HepG2 (cell line): ENCODE measurements at regions not wholly inside any gene's neighbourhood (a gene's known extent, or its start where the extent isn't known, plus 50 kb on each side); places are given as distances from the start of the nearest gene placed in this dataset.

ENCODE experiments used
- ATAC-seq: fragments of 200-7000 bp; cut with Tn5 transposase; 3 replicates; pipeline ENCODE4 v1.9.1; 2020; ENCODE audit warnings: mild to moderate bottlenecking, moderate library complexity
- BruUV-seq: library from RNA; stranded (reverse); fragments of 400-500 nt; replicated peaks from 2 replicates; lab custom pipeline; 2021; lab: Mats Ljungman, UMichigan
- CTCF ChIA-PET: fragments of 300-600 bp; formaldehyde crosslinking; extraction: SDS; loops from one replicate; lab custom pipeline; 2021; ENCODE audit warnings: low total read pairs, inconsistent platforms, low intra/inter-chr PET ratio; lab: Yijun Ruan, JAX
- POLR2A ChIA-PET: fragments of 350-600 bp; sonication (Branson Sonifier 250); formaldehyde crosslinking; loops from one replicate; lab custom pipeline; 2020; ENCODE audit warnings: antibody characterized with exemption, inconsistent platforms; lab: Yijun Ruan, JAX
- DNase-seq: peaks from one replicate; pipeline ENCODE4 v3.0.0-alpha.2; 2015; ENCODE audit warnings: low spot score
- FAIRE-seq: peaks from 3 replicates; lab custom pipeline; 2011; peaks lifted over from hg19 to GRCh38; lab: Jason Lieb, UNC
- H2AFZ ChIP-seq: one replicate; pipeline ENCODE4 v1.6.1; 2011; ENCODE audit warnings: low read length, inconsistent platforms
- H3K27ac ChIP-seq: fragments of 300-600 bp; 3 replicates; pipeline ENCODE4 v1.8.0; 2011; ENCODE audit warnings: mixed run types, mild to moderate bottlenecking, mixed read lengths, low read length, inconsistent platforms; ENCODE audit not compliant: insufficient read depth; ENCODE audit errors: extremely low read length
- H3K27me3 ChIP-seq, 2 experiments: fragments of 200-600 bp in 1 of 2; 2 replicates in 1 of 2; 3 replicates in 1 of 2; pipeline versions ENCODE4 v1.6.0 to v1.8.0; 2011; ENCODE audit warnings: low read length in 2 of 2, mild to moderate bottlenecking in 2 of 2, moderate library complexity in 2 of 2, inconsistent platforms in 1 of 2; ENCODE audit not compliant: insufficient read depth in 2 of 2, control insufficient read depth in 1 of 2
- H3K36me3 ChIP-seq, 2 experiments: fragments of 200-600 bp in 1 of 2; replicated peaks in 1 of 2; 2 replicates in 1 of 2; 3 replicates in 1 of 2; pipeline versions ENCODE4 v1.5.1 to v1.8.0; 2011; ENCODE audit warnings: low read length in 2 of 2, inconsistent platforms in 1 of 2; ENCODE audit not compliant: insufficient read depth in 2 of 2, control insufficient read depth in 1 of 2
- H3K4me1 ChIP-seq: 2 replicates; pipeline ENCODE4 v1.5.1; 2012; ENCODE audit warnings: low read length, inconsistent platforms; ENCODE audit not compliant: insufficient read depth
- H3K4me2 ChIP-seq: 2 replicates; pipeline ENCODE4 v1.6.0; 2011; ENCODE audit warnings: low read depth, low read length, inconsistent platforms
- H3K4me3 ChIP-seq, 3 experiments: fragments of 200-600 bp in 1 of 3; sonication (generic), shearing (Covaris generic) in 1 of 3; replicated peaks in 1 of 3; 2 replicates each; pipeline ENCODE4 v1.5.1; 2011 to 2016; ENCODE audit warnings: low read length in 3 of 3, inconsistent platforms in 2 of 3, low read depth in 2 of 3, mild to moderate bottlenecking in 2 of 3, control low read depth in 1 of 3, mixed read lengths in 1 of 3; ENCODE audit not compliant: insufficient read depth in 1 of 3
- H3K79me2 ChIP-seq: one replicate; pipeline ENCODE4 v1.6.1; 2011; ENCODE audit warnings: low read length, inconsistent platforms; ENCODE audit not compliant: insufficient read depth
- H3K9ac ChIP-seq: 2 replicates; pipeline ENCODE4 v1.6.0; 2011; ENCODE audit warnings: mild to moderate bottlenecking, low read depth, low read length, inconsistent platforms; ENCODE audit not compliant: insufficient read depth
- H3K9me3 ChIP-seq: 2 replicates; pipeline ENCODE4 v1.5.1; 2012; ENCODE audit warnings: mild to moderate bottlenecking, low read length
- H4K20me1 ChIP-seq: 2 replicates; pipeline ENCODE4 v1.6.0; 2011; ENCODE audit warnings: inconsistent platforms, mild to moderate bottlenecking, low read length, moderate library complexity; ENCODE audit not compliant: insufficient read depth
- ATF6 ChIP-seq: sonication (generic); formaldehyde crosslinking; conservative IDR thresholded peaks from 2 replicates; pipeline ENCODE4 v1.4.0; 2020; ENCODE audit warnings: missing genetic modification reagents
- BRCA1 ChIP-seq: sonication (generic); formaldehyde crosslinking; IDR thresholded peaks from 2 replicates; pipeline ENCODE4 v1.4.0; 2020; ENCODE audit warnings: missing genetic modification reagents
- CBX2 ChIP-seq, 2 experiments: fragments of 200-600 bp in 1 of 2; sonication (generic); formaldehyde crosslinking in 1 of 2; IDR thresholded peaks; 2 replicates each; pipeline versions ENCODE4 v1.7.0 to v1.8.1; 2018 to 2022; ENCODE audit warnings: low read depth in 2 of 2, low read length in 1 of 2, mild to moderate bottlenecking in 1 of 2, missing genetic modification reagents in 1 of 2
- FOXK1 ChIP-seq: sonication (generic); formaldehyde crosslinking; IDR thresholded peaks from 2 replicates; pipeline ENCODE4 v1.4.0; 2020; ENCODE audit warnings: low read depth, missing genetic modification reagents, borderline replicate concordance
- MEIS2 ChIP-seq: sonication (generic); formaldehyde crosslinking; IDR thresholded peaks from 2 replicates; pipeline ENCODE4 v1.9.0; 2021; ENCODE audit warnings: mild to moderate bottlenecking, missing genetic modification reagents
- MYPOP ChIP-seq: sonication (generic); formaldehyde crosslinking; IDR thresholded peaks from 2 replicates; pipeline ENCODE4 v1.8.1; 2023; ENCODE audit warnings: mild to moderate bottlenecking, moderate library complexity, missing genetic modification reagents
- NBN ChIP-seq: fragments of 450-650 bp; conservative IDR thresholded peaks from 2 replicates; pipeline ENCODE4 v1.6.1; 2017
- NFAT5 ChIP-seq: sonication (generic); formaldehyde crosslinking; IDR thresholded peaks from 2 replicates; pipeline ENCODE4 v1.4.0; 2020; ENCODE audit warnings: missing genetic modification reagents
- SRSF9 ChIP-seq: fragments of 200-400 bp; formaldehyde crosslinking; IDR thresholded peaks from 2 replicates; pipeline ENCODE4 v1.6.1; 2018; ENCODE audit warnings: borderline replicate concordance, mild to moderate bottlenecking, low read depth, low read length; ENCODE audit not compliant: insufficient read depth, poor library complexity, severe bottlenecking
- TEF ChIP-seq: sonication (generic); formaldehyde crosslinking; IDR thresholded peaks from 2 replicates; pipeline ENCODE4 v1.5.0; 2020; ENCODE audit warnings: missing genetic modification reagents
- TERF1 ChIP-seq: sonication (generic); formaldehyde crosslinking; IDR thresholded peaks from 2 replicates; pipeline ENCODE4 v1.8.0; 2022; ENCODE audit warnings: mild to moderate bottlenecking, missing genetic modification reagents, moderate library complexity
- TOE1 ChIP-seq: sonication (generic); formaldehyde crosslinking; IDR thresholded peaks from 2 replicates; pipeline ENCODE4 v1.4.0; 2020; ENCODE audit warnings: mild to moderate bottlenecking, missing genetic modification reagents
- ZNF547 ChIP-seq: sonication (generic); formaldehyde crosslinking; IDR thresholded peaks from 2 replicates; pipeline ENCODE4 v1.5.1; 2020; ENCODE audit warnings: mild to moderate bottlenecking, missing genetic modification reagents
- WGBS: methylation state at CpG from one replicate; pipeline ENCODE4 v1.1.6; 2017; ENCODE audit warnings: low lambda C conversion rate; 5-methylcytosine and 5-hydroxymethylcytosine counted together
- in situ Hi-C: cut with HindIII; loops from 2 replicates; pipeline ENCODE4 v1.10.0; 2017; ENCODE audit warnings: low pct_unique_long_range_greater_than_20kb; ENCODE audit not compliant: extremely low pct_ligation_motif_present
- intact Hi-C: fragments of 100-400 bp; cut with micrococcal nuclease; formaldehyde crosslinking; loops from one replicate; pipeline ENCODE4 v1.10.0; 2022; ENCODE audit not compliant: unreplicated experiment

GRCh38 chr21:16910435-16911165, 602.2 kb upstream of the CXADR start:
- Histone ChIP-seq H2AFZ (no peak overlapping the region), H3K27me3 (no peaks in the 10 kb centered on the region), H3K4me2 (no peak overlapping the region), H4K20me1 (no peaks in the 10 kb centered on the region), H3K4me1 (no peaks in the 10 kb centered on the region), H3K9ac (no peak overlapping the region), H3K27ac (no peak overlapping the region), H3K79me2 (no peaks in the 10 kb centered on the region), H3K36me3 (no peaks in the 10 kb centered on the region), H3K4me3 (no peak overlapping the region), H3K9me3 (no peaks in the 10 kb centered on the region)
- TF ChIP-seq TEF (no peak), BRCA1 (no peak), ATF6 (CRISPR knock-in tag) (no peak), MYPOP (CRISPR knock-in tag) (no peak), TERF1 (no peak), CBX2 (IDR thresholded peaks at IDR 0.05; ENCODE audit: low read depth, low read length) (no peak), CBX2 (CRISPR knock-in tag; IDR thresholded peaks at IDR 0.05; ENCODE audit: low read depth) (no peak), ZNF547 (no peak), NFAT5 (no peak), FOXK1 (no peak), MEIS2 (no peak), NBN (no peak), TOE1 (CRISPR knock-in tag) (no peak), SRSF9 (no peak)
- FAIRE-seq (no peak), DNase-seq (no peak), ATAC-seq (no peak)
- in situ Hi-C loops (no loop called here), intact Hi-C loops (no loop called here)
- no TSS peak for BruUV-seq
- ChIA-PET POLR2A (no interaction called here), CTCF (no interaction called here)
- WGBS: 5% methylated on average over 4 of the region's 4 CpGs
